Endothelial cell of umbilical vein (primary cell): ENCODE measurements at regions not wholly inside any gene's neighbourhood (a gene's known extent, or its start where the extent isn't known, plus 50 kb on each side); places are given as distances from the start of the nearest gene placed in this dataset.

Source experiments
- BruUV-seq: library from RNA; stranded (reverse); fragments of 400-500 nt; replicated peaks from 2 replicates; lab custom pipeline; 2021; lab: Mats Ljungman, UMichigan
- CTCF ChIA-PET: fragments of 300-600, 350-600 bp; sonication (Branson Sonifier 250); formaldehyde crosslinking; loops from one replicate; lab custom pipeline; 2021; ENCODE audit warnings: antibody characterized with exemption, inconsistent platforms; lab: Charles Lee
- POLR2A ChIA-PET: fragments of 300-600, 350-600 bp; sonication (Branson Sonifier 250); formaldehyde crosslinking; loops from one replicate; lab custom pipeline; 2021; ENCODE audit warnings: antibody characterized with exemption, inconsistent platforms; lab: Charles Lee
- DNase-seq: peaks from one replicate; pipeline ENCODE4 v3.0.0-alpha.2; 2011; ENCODE audit warnings: low read depth, low spot score
- FAIRE-seq: peaks from 2 replicates; lab custom pipeline; 2011; peaks lifted over from hg19 to GRCh38; lab: Jason Lieb, UNC
- H2AFZ ChIP-seq: 2 replicates; pipeline ENCODE4 v1.6.0; 2012; ENCODE audit warnings: low read depth, low read length, control low read depth, inconsistent platforms
- H3K27ac ChIP-seq: 2 replicates; pipeline ENCODE4 v1.5.1; 2011; ENCODE audit warnings: low read depth, mild to moderate bottlenecking, control low read depth, low read length, moderate library complexity; ENCODE audit not compliant: insufficient read depth
- H3K27me3 ChIP-seq, 2 experiments: 2 replicates each; pipeline versions ENCODE4 v1.6.0 to v1.6.1; 2011; ENCODE audit warnings: low read length in 2 of 2, mixed read lengths in 1 of 2; ENCODE audit not compliant: control insufficient read depth in 2 of 2, insufficient read depth in 2 of 2
- H3K36me3 ChIP-seq, 2 experiments: 2 replicates in 1 of 2; 3 replicates in 1 of 2; pipeline ENCODE4 v1.5.1; 2011; ENCODE audit warnings: low read length in 2 of 2, mild to moderate bottlenecking in 1 of 2, moderate library complexity in 1 of 2; ENCODE audit not compliant: control insufficient read depth in 2 of 2, insufficient read depth in 2 of 2; ENCODE audit errors: extremely low read depth in 1 of 2
- H3K4me1 ChIP-seq: 3 replicates; pipeline ENCODE4 v1.5.1; 2011; ENCODE audit warnings: mild to moderate bottlenecking, low read length; ENCODE audit not compliant: control insufficient read depth, insufficient read depth; ENCODE audit errors: extremely low read depth
- H3K4me2 ChIP-seq: 2 replicates; pipeline ENCODE4 v1.6.1; 2011; ENCODE audit warnings: low read length, control low read depth, mixed read lengths; ENCODE audit not compliant: insufficient read depth
- H3K4me3 ChIP-seq, 3 experiments: fragments of 200-600 bp in 1 of 3; sonication (generic), shearing (Covaris generic) in 1 of 3; replicated peaks in 1 of 3; 2 replicates each; pipeline ENCODE4 v1.5.1; 2011 to 2016; ENCODE audit warnings: control low read depth in 3 of 3, low read length in 3 of 3, mild to moderate bottlenecking in 2 of 3, inconsistent platforms in 1 of 3, low read depth in 1 of 3, moderate library complexity in 1 of 3; ENCODE audit not compliant: insufficient read depth in 1 of 3
- H3K79me2 ChIP-seq: 2 replicates; pipeline ENCODE4 v1.6.0; 2012; ENCODE audit warnings: low read length, inconsistent platforms; ENCODE audit not compliant: control insufficient read depth, insufficient read depth
- H3K9ac ChIP-seq: replicated peaks from 2 replicates; pipeline ENCODE3; 2011; ENCODE audit warnings: low read length, control low read depth; ENCODE audit not compliant: insufficient read depth; ENCODE audit errors: extremely low read depth
- H3K9me1 ChIP-seq: replicated peaks from 3 replicates; pipeline ENCODE4 v1.6.0; 2011; ENCODE audit warnings: mild to moderate bottlenecking, low read length; ENCODE audit not compliant: control insufficient read depth, insufficient read depth; ENCODE audit errors: extremely low read depth
- H3K9me3 ChIP-seq: replicated peaks from 2 replicates; pipeline ENCODE4 v1.5.1; 2012; ENCODE audit warnings: low read length, inconsistent platforms; ENCODE audit not compliant: control insufficient read depth, insufficient read depth
- H4K20me1 ChIP-seq: replicated peaks from 2 replicates; pipeline ENCODE3; 2011; ENCODE audit warnings: mild to moderate bottlenecking, low read length; ENCODE audit not compliant: control insufficient read depth, insufficient read depth; ENCODE audit errors: extremely low read depth
- EZH2 ChIP-seq: IDR thresholded peaks from 2 replicates; pipeline ENCODE4 v1.6.1; 2012; ENCODE audit warnings: borderline replicate concordance, low read depth, mild to moderate bottlenecking, moderate library complexity, low read length, inconsistent platforms; ENCODE audit not compliant: severe bottlenecking
- FOS ChIP-seq: IDR thresholded peaks from 2 replicates; pipeline ENCODE4 v1.6.1; 2011; ENCODE audit warnings: mild to moderate bottlenecking, low read length, moderate library complexity, borderline replicate concordance; ENCODE audit not compliant: insufficient read depth
- GATA2 ChIP-seq: IDR thresholded peaks from 2 replicates; pipeline ENCODE4 v1.7.0; 2011; ENCODE audit warnings: low read depth, mild to moderate bottlenecking, moderate library complexity, mixed read lengths, low read length; ENCODE audit not compliant: insufficient read length, insufficient read depth
- JUN ChIP-seq: IDR thresholded peaks from 2 replicates; pipeline ENCODE4 v1.6.1; 2011; ENCODE audit warnings: borderline replicate concordance, low read depth; ENCODE audit not compliant: insufficient read length, insufficient read depth
- MYC ChIP-seq: IDR thresholded peaks from one replicate; pipeline ENCODE4 v1.6.1; 2011; ENCODE audit warnings: mild to moderate bottlenecking, low read depth, low read length
- POLR2A ChIP-seq: IDR thresholded peaks from 2 replicates; pipeline ENCODE4 v1.6.1; 2012; ENCODE audit warnings: low read depth, mild to moderate bottlenecking, control low read depth, low read length
- POLR2AphosphoS5 ChIP-seq: IDR thresholded peaks from 2 replicates; pipeline ENCODE4 v1.6.1; 2012; ENCODE audit warnings: low read depth, mild to moderate bottlenecking, control low read depth, low read length, moderate library complexity; ENCODE audit not compliant: insufficient read depth
- dilution Hi-C: fragments of 300-500 bp; cut with MboI; formaldehyde crosslinking; loops from one replicate; pipeline ENCODE4 v1.15.0; 2019; ENCODE audit warnings: low sequenced_read_pairs; ENCODE audit not compliant: extremely low pct_ligation_motif_present
- intact Hi-C: fragments of 100-400 bp; cut with micrococcal nuclease; formaldehyde crosslinking; loops from one replicate; pipeline ENCODE4 v1.10.0; 2022
- TF ChIP-seq, protein P1 (sequence below), 2 donors: IDR thresholded peaks; 1 replicate in 1 of 2; 2 replicates in 1 of 2; pipeline ENCODE4 v1.5.1; 2011; ENCODE audit warnings: low read length in 2 of 2, mild to moderate bottlenecking in 2 of 2, moderate library complexity in 2 of 2, control low read depth in 1 of 2, inconsistent platforms in 1 of 2, low read depth in 1 of 2; ENCODE audit not compliant: insufficient read depth in 1 of 2; ENCODE audit errors: extremely low read depth in 1 of 2
- TF ChIP-seq, protein P2 (sequence below): IDR thresholded peaks from 2 replicates; pipeline ENCODE4 v1.6.1; 2011; ENCODE audit not compliant: insufficient read depth, insufficient read length

GRCh38 chr18:6601241-6601640 is 128.3 kb upstream of the ARHGAP28 start:
- no peak overlapping the region for H3K27ac ChIP-seq
- no peak overlapping the region for H3K4me3 ChIP-seq
- H3K79me2 ChIP-seq: no peaks in the 10 kb centered on the region
- FAIRE-seq (no peak), DNase-seq (no peak)
- intact Hi-C loops: no loop called here
- BruUV-seq: no TSS peak
- H3K27me3 ChIP-seq: peaks cover 0 to 2% of the 10 kb centered on the region in 2 experiments
- H3K4me2 ChIP-seq: no peak overlapping the region
- H3K9me3 ChIP-seq: no peaks in the 10 kb centered on the region
- no peaks in the 10 kb centered on the region for H4K20me1 ChIP-seq
- H3K9me1 ChIP-seq: no peaks in the 10 kb centered on the region
- no peaks in the 10 kb centered on the region for H3K36me3 ChIP-seq
- POLR2A ChIA-PET: no interaction called here
- dilution Hi-C loops: no loop called here
- H2AFZ ChIP-seq: no peak overlapping the region
- CTCF ChIA-PET: no interaction called here
- H3K4me1 ChIP-seq: no peaks in the 10 kb centered on the region
- H3K9ac ChIP-seq: no peak overlapping the region
- TF ChIP-seq MYC (no peak), JUN (no peak), POLR2AphosphoS5 (no peak), FOS (no peak), POLR2A (no peak), EZH2 (no peak), GATA2 (no peak)
- TF ChIP-seq, protein P1, sequence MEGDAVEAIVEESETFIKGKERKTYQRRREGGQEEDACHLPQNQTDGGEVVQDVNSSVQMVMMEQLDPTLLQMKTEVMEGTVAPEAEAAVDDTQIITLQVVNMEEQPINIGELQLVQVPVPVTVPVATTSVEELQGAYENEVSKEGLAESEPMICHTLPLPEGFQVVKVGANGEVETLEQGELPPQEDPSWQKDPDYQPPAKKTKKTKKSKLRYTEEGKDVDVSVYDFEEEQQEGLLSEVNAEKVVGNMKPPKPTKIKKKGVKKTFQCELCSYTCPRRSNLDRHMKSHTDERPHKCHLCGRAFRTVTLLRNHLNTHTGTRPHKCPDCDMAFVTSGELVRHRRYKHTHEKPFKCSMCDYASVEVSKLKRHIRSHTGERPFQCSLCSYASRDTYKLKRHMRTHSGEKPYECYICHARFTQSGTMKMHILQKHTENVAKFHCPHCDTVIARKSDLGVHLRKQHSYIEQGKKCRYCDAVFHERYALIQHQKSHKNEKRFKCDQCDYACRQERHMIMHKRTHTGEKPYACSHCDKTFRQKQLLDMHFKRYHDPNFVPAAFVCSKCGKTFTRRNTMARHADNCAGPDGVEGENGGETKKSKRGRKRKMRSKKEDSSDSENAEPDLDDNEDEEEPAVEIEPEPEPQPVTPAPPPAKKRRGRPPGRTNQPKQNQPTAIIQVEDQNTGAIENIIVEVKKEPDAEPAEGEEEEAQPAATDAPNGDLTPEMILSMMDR (IDR thresholded peaks at IDR 0.05; ENCODE audit: extremely low read depth in 1 of 2, insufficient read depth in 1 of 2, low read depth in 1 of 2, low read length in 2 of 2): no peak
- TF ChIP-seq, protein P2, sequence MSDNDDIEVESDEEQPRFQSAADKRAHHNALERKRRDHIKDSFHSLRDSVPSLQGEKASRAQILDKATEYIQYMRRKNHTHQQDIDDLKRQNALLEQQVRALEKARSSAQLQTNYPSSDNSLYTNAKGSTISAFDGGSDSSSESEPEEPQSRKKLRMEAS: no peak
